A673 (cell line): ENCODE measurements at regions not wholly inside any gene's neighbourhood (a gene's known extent, or its start where the extent isn't known, plus 50 kb on each side); places are given as distances from the start of the nearest gene placed in this dataset.

ENCODE experiments used
- EZH2 ChIP-seq: fragments of 200-600 bp; sonication (generic); IDR thresholded peaks from 2 replicates; pipeline ENCODE4 v1.6.1; 2017; ENCODE audit warnings: borderline replicate concordance, low read depth, mild to moderate bottlenecking, mixed read lengths, antibody characterized with exemption, low read length; ENCODE audit not compliant: poor library complexity, severe bottlenecking
- TF ChIP-seq, protein P1 (sequence below): fragments of 300-800, 200-600 bp; sonication (generic); conservative IDR thresholded peaks from 2 replicates; pipeline ENCODE4 v1.5.1; 2017; ENCODE audit warnings: low read depth, mild to moderate bottlenecking, antibody characterized with exemption, low read length, moderate library complexity, mixed read lengths

GRCh38 chr2:236702657-236703372 is 133.2 kb downstream of the ACKR3 start:
- no peak for TF ChIP-seq EZH2
- TF ChIP-seq, protein P1, sequence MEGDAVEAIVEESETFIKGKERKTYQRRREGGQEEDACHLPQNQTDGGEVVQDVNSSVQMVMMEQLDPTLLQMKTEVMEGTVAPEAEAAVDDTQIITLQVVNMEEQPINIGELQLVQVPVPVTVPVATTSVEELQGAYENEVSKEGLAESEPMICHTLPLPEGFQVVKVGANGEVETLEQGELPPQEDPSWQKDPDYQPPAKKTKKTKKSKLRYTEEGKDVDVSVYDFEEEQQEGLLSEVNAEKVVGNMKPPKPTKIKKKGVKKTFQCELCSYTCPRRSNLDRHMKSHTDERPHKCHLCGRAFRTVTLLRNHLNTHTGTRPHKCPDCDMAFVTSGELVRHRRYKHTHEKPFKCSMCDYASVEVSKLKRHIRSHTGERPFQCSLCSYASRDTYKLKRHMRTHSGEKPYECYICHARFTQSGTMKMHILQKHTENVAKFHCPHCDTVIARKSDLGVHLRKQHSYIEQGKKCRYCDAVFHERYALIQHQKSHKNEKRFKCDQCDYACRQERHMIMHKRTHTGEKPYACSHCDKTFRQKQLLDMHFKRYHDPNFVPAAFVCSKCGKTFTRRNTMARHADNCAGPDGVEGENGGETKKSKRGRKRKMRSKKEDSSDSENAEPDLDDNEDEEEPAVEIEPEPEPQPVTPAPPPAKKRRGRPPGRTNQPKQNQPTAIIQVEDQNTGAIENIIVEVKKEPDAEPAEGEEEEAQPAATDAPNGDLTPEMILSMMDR, result no peak
